Suprapubic skin (tissue), 4 donors: ENCODE measurements at regions not wholly inside any gene's neighbourhood (a gene's known extent, or its start where the extent isn't known, plus 50 kb on each side); places are given as distances from the start of the nearest gene placed in this dataset.

Experiments
- DNase-seq, 2 donors: peaks; one replicate each; pipeline ENCODE4 v3.0.0-alpha.2; 2019; ENCODE audit warnings: low spot score in 2 of 2
- H3K27ac ChIP-seq: fragments of 200-600 bp; sonication (generic); one replicate; pipeline ENCODE4 v1.5.1; 2019
- H3K27me3 ChIP-seq: fragments of 200-600 bp; sonication (generic); one replicate; pipeline ENCODE4 v1.5.1; 2019
- H3K36me3 ChIP-seq: fragments of 200-600 bp; sonication (generic); one replicate; pipeline ENCODE4 v1.5.1; 2019
- H3K4me1 ChIP-seq: fragments of 200-600 bp; sonication (generic); one replicate; pipeline ENCODE4 v1.5.1; 2019
- H3K4me3 ChIP-seq: fragments of 200-600 bp; sonication (generic); one replicate; pipeline ENCODE4 v1.5.1; 2019; ENCODE audit warnings: mild to moderate bottlenecking
- H3K9me3 ChIP-seq: fragments of 200-600 bp; sonication (generic); one replicate; pipeline ENCODE4 v1.5.1; 2019
- EP300 ChIP-seq: sonication (generic); formaldehyde crosslinking; IDR thresholded peaks from one replicate; pipeline ENCODE4 v1.6.1; 2017; ENCODE audit warnings: antibody characterized with exemption
- POLR2A ChIP-seq, 2 donors: fragments of 450-650 bp; IDR thresholded peaks; one replicate each; pipeline ENCODE4 v1.6.1; 2017; ENCODE audit warnings: antibody characterized with exemption in 2 of 2, mild to moderate bottlenecking in 2 of 2, moderate library complexity in 2 of 2
- POLR2AphosphoS5 ChIP-seq, 3 donors: sonication (generic); formaldehyde crosslinking; IDR thresholded peaks; one replicate each; pipeline ENCODE4 v1.6.1; 2017; ENCODE audit warnings: antibody characterized with exemption in 3 of 3
- WGBS: methylation state at CpG from one replicate; pipeline ENCODE4 v1.1.5; 2018; 5-methylcytosine and 5-hydroxymethylcytosine counted together
- TF ChIP-seq, protein P1 (sequence below), 2 donors: fragments of 200-600 bp in 1 of 2; fragments of 450-650 bp in 1 of 2; sonication (generic) in 1 of 2; IDR thresholded peaks; one replicate each; pipeline ENCODE4 v1.5.1; 2016 to 2019; ENCODE audit warnings: antibody characterized with exemption in 2 of 2, mild to moderate bottlenecking in 1 of 2, moderate library complexity in 1 of 2

DNA sequence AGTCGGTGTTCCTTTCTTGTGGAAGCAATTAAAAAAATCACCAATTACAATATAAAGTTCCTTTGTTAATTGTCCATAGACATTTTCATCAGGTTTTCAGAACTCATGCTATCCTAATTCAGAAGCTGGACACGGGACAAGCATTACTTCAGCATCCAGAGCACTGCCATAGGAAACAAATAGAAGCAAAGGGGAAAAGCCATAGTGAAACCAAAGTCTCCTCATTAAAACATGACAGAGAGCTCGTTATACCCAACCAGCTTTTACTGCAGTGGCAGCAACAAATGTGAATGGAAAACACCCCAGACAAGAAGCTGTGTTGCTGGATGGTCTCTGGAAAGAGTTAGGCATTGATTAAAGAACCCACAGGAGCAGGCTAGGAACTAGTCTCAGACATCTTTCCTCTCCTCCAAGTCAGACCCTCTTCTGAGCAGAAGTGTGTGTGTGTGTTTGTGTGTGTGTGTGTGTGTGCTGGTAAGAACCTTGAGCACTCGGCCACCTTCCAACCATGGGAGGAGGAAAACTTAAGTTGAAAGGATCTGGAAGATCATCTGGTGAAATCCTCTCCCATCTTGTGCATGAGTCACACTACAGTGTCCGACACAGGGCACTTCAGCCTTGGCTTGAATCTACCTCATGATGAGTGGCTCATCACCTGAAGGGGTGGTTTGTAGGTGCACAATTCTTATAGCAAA is 162.6 kb upstream of the ADAMTS16 start:
- TF ChIP-seq EP300 (no peak), POLR2AphosphoS5 (IDR thresholded peaks at IDR 0.05) (no peak), POLR2A (IDR thresholded peaks at IDR 0.05) (no peak)
- TF ChIP-seq, protein P1, sequence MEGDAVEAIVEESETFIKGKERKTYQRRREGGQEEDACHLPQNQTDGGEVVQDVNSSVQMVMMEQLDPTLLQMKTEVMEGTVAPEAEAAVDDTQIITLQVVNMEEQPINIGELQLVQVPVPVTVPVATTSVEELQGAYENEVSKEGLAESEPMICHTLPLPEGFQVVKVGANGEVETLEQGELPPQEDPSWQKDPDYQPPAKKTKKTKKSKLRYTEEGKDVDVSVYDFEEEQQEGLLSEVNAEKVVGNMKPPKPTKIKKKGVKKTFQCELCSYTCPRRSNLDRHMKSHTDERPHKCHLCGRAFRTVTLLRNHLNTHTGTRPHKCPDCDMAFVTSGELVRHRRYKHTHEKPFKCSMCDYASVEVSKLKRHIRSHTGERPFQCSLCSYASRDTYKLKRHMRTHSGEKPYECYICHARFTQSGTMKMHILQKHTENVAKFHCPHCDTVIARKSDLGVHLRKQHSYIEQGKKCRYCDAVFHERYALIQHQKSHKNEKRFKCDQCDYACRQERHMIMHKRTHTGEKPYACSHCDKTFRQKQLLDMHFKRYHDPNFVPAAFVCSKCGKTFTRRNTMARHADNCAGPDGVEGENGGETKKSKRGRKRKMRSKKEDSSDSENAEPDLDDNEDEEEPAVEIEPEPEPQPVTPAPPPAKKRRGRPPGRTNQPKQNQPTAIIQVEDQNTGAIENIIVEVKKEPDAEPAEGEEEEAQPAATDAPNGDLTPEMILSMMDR (IDR thresholded peaks at IDR 0.05): no peak
- Histone ChIP-seq H3K4me3 (no peak overlapping the region), H3K9me3 (no peaks in the 10 kb centered on the region), H3K27me3 (no peaks in the 10 kb centered on the region), H3K36me3 (no peaks in the 10 kb centered on the region), H3K4me1 (no peaks in the 10 kb centered on the region), H3K27ac (no peak overlapping the region)
- DNase-seq: no peak
- 59% methylated on average over 5 of the region's 5 CpGs for WGBS

DNA sequence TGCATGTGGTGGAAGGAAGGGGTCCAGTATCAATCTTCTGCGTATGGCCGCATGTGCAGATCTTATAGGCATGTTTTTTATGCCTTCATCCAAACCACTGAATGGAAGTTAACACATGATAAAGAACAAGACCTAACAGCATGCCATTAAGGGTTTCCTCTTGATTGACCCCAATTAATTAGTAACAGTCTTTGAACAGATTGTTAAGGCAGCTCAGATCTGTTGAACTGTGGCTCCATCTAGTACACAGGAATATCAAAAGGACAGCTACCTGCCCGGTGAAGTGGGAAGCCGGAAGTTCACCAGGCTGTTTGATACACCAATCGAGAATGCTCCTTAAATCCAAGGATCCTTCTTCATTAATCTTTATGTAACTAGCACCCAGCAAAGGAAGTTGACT is 159.9 kb upstream of the ADAMTS16 start:
- H3K36me3 ChIP-seq: no peaks in the 10 kb centered on the region
- 92% methylated on average over 5 of the region's 5 CpGs for WGBS
- no peaks in the 10 kb centered on the region for H3K4me1 ChIP-seq
- no peaks in the 10 kb centered on the region for H3K27me3 ChIP-seq
- DNase-seq: no peak
- H3K4me3 ChIP-seq: no peak overlapping the region
- TF ChIP-seq POLR2A (IDR thresholded peaks at IDR 0.05) (no peak), POLR2AphosphoS5 (IDR thresholded peaks at IDR 0.05) (no peak)
- H3K9me3 ChIP-seq: no peaks in the 10 kb centered on the region
- H3K27ac ChIP-seq: no peak overlapping the region

DNA sequence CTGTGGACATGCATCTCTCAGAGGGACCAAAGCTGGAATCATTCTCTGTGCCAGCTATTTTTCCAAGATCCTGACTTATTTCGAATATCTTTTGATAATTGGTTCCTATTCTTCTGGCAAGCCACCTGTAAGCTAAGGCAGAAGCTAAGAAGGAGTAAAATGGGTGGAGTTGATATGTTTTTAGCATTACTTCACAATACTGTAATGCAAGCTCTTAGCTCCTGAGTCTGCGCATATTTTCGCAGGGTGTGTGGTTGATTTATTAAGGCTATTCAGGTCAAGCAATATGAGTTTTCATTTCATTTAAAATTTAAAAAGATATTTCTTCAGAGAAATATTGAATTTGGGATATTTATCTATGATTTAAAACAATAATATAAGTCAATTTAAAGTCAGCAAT is 158.5 kb upstream of the ADAMTS16 start:
- Histone ChIP-seq H3K36me3 (no peaks in the 10 kb centered on the region), H3K4me3 (no peak overlapping the region), H3K4me1 (no peaks in the 10 kb centered on the region), H3K27me3 (no peaks in the 10 kb centered on the region), H3K9me3 (no peaks in the 10 kb centered on the region), H3K27ac (no peak overlapping the region)
- no peak for DNase-seq
- TF ChIP-seq POLR2A (IDR thresholded peaks at IDR 0.05): no peak
- no peak for TF ChIP-seq EP300
- TF ChIP-seq POLR2AphosphoS5 (IDR thresholded peaks at IDR 0.05): no peak
- TF ChIP-seq, protein P1 (IDR thresholded peaks at IDR 0.05): no peak
- 59% methylated on average over 3 of the region's 3 CpGs for WGBS

DNA sequence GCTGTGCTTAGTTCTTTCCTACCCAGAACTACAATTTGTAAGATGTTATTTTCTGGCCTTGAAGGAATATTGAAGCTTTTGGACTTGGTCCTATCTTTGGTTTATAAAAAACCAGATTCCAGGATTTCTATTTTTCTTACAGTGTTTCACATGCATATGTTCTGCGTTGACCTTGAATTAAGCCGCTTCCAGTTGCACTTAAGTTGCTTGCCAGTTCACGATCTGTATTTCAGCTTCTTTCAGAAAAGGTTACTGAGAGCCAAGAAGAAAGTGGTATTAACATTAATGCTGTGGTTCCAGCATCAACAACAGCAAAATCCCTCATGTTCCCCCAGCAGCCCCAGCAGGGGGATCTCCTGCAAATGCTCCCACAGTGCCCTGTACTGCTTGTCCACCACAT is 156.4 kb upstream of the ADAMTS16 start:
- H3K4me3 ChIP-seq: no peak overlapping the region
- H3K36me3 ChIP-seq: no peaks in the 10 kb centered on the region
- DNase-seq: no peak
- no peaks in the 10 kb centered on the region for H3K27me3 ChIP-seq
- no peak overlapping the region for H3K27ac ChIP-seq
- TF ChIP-seq POLR2A (IDR thresholded peaks at IDR 0.05): no peak
- TF ChIP-seq POLR2AphosphoS5 (IDR thresholded peaks at IDR 0.05): no peak
- TF ChIP-seq, protein P1 (IDR thresholded peaks at IDR 0.05): no peak
- TF ChIP-seq EP300: no peak
- no peaks in the 10 kb centered on the region for H3K9me3 ChIP-seq
- 77% methylated on average over 3 of the region's 3 CpGs for WGBS
- H3K4me1 ChIP-seq: no peaks in the 10 kb centered on the region

DNA sequence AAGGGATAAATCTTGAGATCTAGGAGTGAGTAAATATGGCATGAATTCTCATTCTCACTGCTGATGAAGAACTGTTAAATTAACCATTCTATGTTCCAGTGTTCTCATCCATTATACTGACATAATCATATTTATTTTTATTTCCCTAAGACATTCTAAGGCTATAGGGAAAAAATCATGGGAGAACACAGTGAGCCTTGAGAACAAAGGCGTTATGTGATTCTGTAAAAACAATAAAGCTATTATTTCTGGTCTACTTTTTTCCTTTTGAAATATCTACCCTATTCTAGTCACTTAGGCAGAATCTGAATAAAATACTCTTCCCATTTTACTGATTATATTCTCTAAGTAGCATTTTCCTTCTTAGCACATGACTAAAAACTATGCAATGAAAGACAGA is 155.7 kb upstream of the ADAMTS16 start:
- Histone ChIP-seq H3K36me3 (no peaks in the 10 kb centered on the region), H3K9me3 (no peaks in the 10 kb centered on the region), H3K27ac (no peak overlapping the region), H3K27me3 (no peaks in the 10 kb centered on the region), H3K4me3 (no peak overlapping the region), H3K4me1 (no peaks in the 10 kb centered on the region)
- 80% methylated on average over 1 of the region's 1 CpG for WGBS
- DNase-seq: no peak
- TF ChIP-seq POLR2A (IDR thresholded peaks at IDR 0.05) (no peak), EP300 (no peak), POLR2AphosphoS5 (IDR thresholded peaks at IDR 0.05) (no peak)
- TF ChIP-seq, protein P1 (IDR thresholded peaks at IDR 0.05): no peak

DNA sequence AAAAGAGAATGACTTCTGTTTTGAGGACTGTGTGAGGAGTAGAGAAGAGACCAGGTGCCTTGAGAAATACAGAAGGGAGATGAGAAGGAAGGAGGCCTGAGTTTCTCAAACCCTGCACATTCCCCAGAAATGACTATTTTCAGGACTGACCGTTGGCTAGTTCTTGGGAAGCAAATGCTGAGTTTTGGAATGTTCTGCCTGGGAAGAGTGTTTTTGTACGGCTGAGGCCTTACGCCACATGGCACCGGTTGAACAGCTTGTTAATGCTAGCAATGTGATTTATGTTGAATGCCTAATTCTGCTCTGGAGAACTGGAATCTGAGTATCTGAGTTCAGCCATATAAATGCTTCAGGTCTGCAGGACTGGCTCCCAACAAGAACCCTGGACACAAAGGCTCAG is 152.7 kb upstream of the ADAMTS16 start:
- Histone ChIP-seq H3K36me3 (no peaks in the 10 kb centered on the region), H3K4me1 (no peaks in the 10 kb centered on the region), H3K27ac (no peak overlapping the region), H3K4me3 (no peak overlapping the region), H3K27me3 (no peaks in the 10 kb centered on the region), H3K9me3 (no peaks in the 10 kb centered on the region)
- 82% methylated on average over 4 of the region's 4 CpGs for WGBS
- DNase-seq: no peak
- TF ChIP-seq, protein P1 (IDR thresholded peaks at IDR 0.05): no peak
- TF ChIP-seq EP300 (no peak), POLR2AphosphoS5 (IDR thresholded peaks at IDR 0.05) (no peak), POLR2A (IDR thresholded peaks at IDR 0.05) (no peak)
